ENCODE measurements at regions not wholly inside any gene's neighbourhood (a gene's known extent, or its start where the extent isn't known, plus 50 kb on each side); places are given as distances from the start of the nearest gene placed in this dataset.

GRCh38 chr20:56986931-56987720 is 279.3 kb downstream of the BMP7 start:
- Histone ChIP-seq H3K4me3 (ENCODE audit: low read length) (no peak overlapping the region), H3K36me3 (ENCODE audit: insufficient read depth, low read length) (no peaks in the 10 kb centered on the region), H3K27me3 (ENCODE audit: insufficient read depth, low read depth, low read length) (no peaks in the 10 kb centered on the region), H3F3A (ENCODE audit: insufficient read depth, low read length, poor library complexity, severe bottlenecking) (no peaks in the 10 kb centered on the region), H2AFZ (ENCODE audit: low read depth, low read length) (no peak overlapping the region), H3K4me2 (ENCODE audit: low read length) (no peak overlapping the region), H3K9ac (ENCODE audit: low read length) (no peak overlapping the region), H3K79me2 (replicated peaks; ENCODE audit: insufficient read depth, low read length) (no peaks in the 10 kb centered on the region), H3K27ac (ENCODE audit: low read length) (no peak overlapping the region), H3K9me3 (ENCODE audit: low read length) (peaks cover 5% of the 10 kb centered on the region), H4K20me1 (ENCODE audit: insufficient read depth) (no peaks in the 10 kb centered on the region), H3K9me2 (ENCODE audit: insufficient read depth, low read length) (no peaks in the 10 kb centered on the region)
- TF ChIP-seq CTCF (IDR thresholded peaks at IDR 0.05; ENCODE audit: poor library complexity, severe bottlenecking) (no peak), REST (IDR thresholded peaks at IDR 0.05; ENCODE audit: borderline replicate concordance) (no peak), EZH2 (IDR thresholded peaks at IDR 0.05; ENCODE audit: borderline replicate concordance, insufficient read depth, low read length, poor library complexity, severe bottlenecking) (no peak), POLR2AphosphoS5 (IDR thresholded peaks at IDR 0.05) (no peak), MXI1 (conservative IDR thresholded peaks at IDR 0.05; ENCODE audit: poor library complexity, severe bottlenecking) (no peak), EP300 (conservative IDR thresholded peaks at IDR 0.05; ENCODE audit: poor library complexity, severe bottlenecking) (no peak), SMC3 (conservative IDR thresholded peaks at IDR 0.05; ENCODE audit: poor library complexity) (no peak), TAF1 (IDR thresholded peaks at IDR 0.05; ENCODE audit: low read depth) (no peak), RAD21 (conservative IDR thresholded peaks at IDR 0.05) (no peak)

GRCh38 chr20:56987986-56988385 is 278.5 kb downstream of the BMP7 start:
- H3K4me3 ChIP-seq (ENCODE audit: low read length): no peak overlapping the region
- H3K9me3 ChIP-seq (ENCODE audit: low read length): peaks cover 5% of the 10 kb centered on the region
- no peaks in the 10 kb centered on the region for H3K79me2 ChIP-seq (replicated peaks; ENCODE audit: insufficient read depth, low read length)
- H3K4me2 ChIP-seq (ENCODE audit: low read length): no peak overlapping the region
- H2AFZ ChIP-seq (ENCODE audit: low read depth, low read length): no peak overlapping the region
- H3K27me3 ChIP-seq (ENCODE audit: insufficient read depth, low read depth, low read length): no peaks in the 10 kb centered on the region
- H3K9ac ChIP-seq (ENCODE audit: low read length): no peak overlapping the region
- no peaks in the 10 kb centered on the region for H3K9me2 ChIP-seq (ENCODE audit: insufficient read depth, low read length)
- TF ChIP-seq SMC3 (conservative IDR thresholded peaks at IDR 0.05; ENCODE audit: poor library complexity): no peak
- TF ChIP-seq TAF1 (IDR thresholded peaks at IDR 0.05; ENCODE audit: low read depth): no peak
- no peak for TF ChIP-seq POLR2AphosphoS5 (IDR thresholded peaks at IDR 0.05)
- TF ChIP-seq MXI1 (conservative IDR thresholded peaks at IDR 0.05; ENCODE audit: poor library complexity, severe bottlenecking): no peak
- no peaks in the 10 kb centered on the region for H4K20me1 ChIP-seq (ENCODE audit: insufficient read depth)
- H3F3A ChIP-seq (ENCODE audit: insufficient read depth, low read length, poor library complexity, severe bottlenecking): no peaks in the 10 kb centered on the region
- no peak overlapping the region for H3K27ac ChIP-seq (ENCODE audit: low read length)
- H3K36me3 ChIP-seq (ENCODE audit: insufficient read depth, low read length): no peaks in the 10 kb centered on the region
